Mesenteric fat pad (tissue), 1 donor: ENCODE measurements at regions not wholly inside any gene's neighbourhood (a gene's known extent, or its start where the extent isn't known, plus 50 kb on each side); places are given as distances from the start of the nearest gene placed in this dataset.

Source experiments
- DNase-seq: peaks from one replicate; pipeline ENCODE4 v3.0.0-alpha.2; 2020; ENCODE audit warnings: low spot score
- donor health status: DM: yes; HTN: yes; CAD: no.

DNA sequence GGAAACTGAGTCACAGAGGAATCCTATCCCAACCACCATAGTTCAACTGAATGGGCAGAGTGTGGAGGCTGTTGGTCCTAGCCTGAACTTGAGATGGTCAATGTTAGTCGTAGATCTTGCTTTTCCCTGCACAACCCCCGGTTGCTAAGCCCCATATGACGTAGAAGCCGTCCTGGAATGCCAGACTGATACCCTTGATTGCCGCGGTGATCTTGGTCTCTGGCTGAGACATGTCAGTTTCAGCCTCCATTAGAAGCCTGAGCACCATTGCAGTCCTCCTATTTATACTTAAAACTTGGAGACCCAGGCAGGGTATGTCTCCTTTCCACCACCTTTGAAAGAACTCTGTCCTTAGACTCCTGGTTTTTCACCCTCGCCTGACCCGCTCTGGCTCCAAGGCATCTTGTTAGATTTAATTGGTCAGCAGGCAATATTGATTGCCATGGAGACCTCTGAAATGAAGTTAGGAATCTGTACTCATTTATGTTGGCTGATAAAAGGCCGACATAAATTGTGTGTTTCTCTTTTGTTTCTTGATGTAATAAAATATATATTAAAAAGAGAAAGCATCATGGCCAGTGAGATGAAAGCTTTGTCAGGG lies 53.4 kb downstream of the RPLP1 start:
- DNase-seq, result no peak

DNA sequence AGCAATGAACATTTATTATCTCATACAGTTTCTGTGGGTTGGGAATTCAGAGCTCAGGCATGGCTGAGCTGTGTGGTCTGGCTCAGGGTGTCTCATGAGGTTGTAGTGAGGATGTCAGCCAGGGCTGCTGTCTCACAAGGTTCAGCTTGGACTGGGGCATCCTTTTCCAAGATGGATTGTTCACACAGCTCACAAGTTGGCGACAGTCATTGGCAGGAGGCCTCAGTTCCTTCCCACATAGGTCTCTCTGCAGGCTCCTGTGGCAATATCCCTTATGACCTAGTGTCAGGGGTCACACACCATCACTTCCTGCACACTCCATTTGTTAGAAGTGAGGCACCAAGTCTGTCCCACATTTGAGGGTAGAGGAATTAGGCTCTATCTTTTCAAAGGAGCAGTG lies 56.0 kb downstream of the RPLP1 start:
- no peak for DNase-seq

DNA sequence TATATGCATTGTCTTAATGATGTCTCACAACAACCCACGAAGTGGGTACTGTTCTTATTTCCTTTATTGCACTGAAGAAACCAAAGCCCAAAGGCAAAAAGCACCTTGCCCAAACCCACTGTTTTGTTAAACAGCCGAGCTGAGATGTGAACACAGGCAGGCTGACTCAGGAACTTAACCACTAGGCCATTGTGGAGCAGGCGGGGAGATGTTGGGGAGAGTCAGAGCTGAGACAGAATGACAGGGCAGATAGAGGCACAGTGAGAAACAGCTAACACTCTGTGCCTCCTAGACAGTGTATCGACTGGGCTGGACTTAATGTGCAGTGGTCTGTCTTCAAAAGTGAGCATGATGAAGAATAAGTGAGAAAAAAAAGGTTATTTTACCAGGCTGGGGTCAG lies 56.5 kb downstream of the RPLP1 start:
- no peak for DNase-seq

DNA sequence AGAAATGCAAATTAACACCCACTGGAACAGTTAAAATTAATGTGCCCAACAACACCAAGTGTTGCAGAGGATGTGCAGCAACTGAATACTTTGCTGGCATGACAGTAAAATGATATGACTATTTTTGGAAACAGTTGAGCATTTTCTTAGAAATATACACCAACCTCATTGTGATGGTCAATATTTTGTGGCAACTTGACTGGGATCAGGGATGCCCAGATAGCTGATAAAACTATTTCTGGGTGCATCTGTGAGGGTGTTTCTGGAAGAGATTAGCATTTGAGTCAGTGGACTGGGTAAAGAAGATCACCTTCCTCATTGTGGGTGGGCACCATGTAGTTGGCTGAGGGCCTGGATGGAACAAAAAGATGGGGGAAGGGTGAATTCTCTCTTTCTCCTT lies 57.9 kb downstream of the RPLP1 start:
- no peak for DNase-seq

DNA sequence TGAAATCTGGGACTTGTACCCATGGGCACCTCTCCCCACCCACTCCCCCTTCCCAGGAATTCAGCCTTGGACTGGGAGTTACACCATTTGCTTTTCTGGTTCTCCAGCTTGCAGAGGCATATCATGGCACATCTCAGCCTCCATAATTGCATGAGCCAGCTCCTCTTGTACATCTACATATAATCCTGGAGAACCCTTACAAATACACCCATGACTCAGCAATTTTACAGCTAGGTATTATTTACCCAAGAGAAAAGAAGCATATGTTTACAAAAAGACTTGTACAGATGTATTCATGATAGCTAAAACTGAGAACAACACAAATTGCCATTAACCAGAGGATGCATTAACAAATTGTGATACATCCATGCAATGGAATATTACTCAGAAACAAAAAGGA lies 58.4 kb downstream of the RPLP1 start:
- DNase-seq, result no peak

DNA sequence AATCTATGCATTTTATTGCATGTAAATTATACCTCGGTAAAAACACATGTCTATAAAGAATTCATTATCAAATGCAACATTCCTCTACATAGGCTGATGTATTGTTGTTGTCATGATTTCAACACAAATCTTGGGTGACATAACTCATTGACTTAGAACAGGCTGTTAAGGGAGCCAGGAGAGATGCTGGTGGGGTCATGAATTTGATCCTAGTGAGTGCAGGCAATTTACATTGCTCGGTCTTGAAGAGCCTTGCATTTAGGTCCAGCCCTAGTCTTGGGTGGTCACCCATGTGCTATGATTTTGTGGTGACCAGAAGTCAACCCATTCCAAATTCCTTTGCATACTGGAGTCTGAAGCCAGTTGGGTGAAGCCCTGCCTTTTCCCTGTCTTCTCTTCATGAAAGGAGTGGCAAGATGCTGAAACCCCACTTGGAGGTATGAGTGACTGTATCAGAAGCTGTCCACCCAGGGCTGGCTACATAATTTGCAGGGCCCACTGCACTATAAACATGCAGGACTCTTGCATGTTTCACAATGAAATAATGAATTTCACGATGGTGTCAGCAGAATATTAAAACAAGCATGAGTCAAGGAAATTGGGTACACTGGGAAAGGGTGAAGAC lies 59.2 kb downstream of the RPLP1 start:
- DNase-seq, result no peak

DNA sequence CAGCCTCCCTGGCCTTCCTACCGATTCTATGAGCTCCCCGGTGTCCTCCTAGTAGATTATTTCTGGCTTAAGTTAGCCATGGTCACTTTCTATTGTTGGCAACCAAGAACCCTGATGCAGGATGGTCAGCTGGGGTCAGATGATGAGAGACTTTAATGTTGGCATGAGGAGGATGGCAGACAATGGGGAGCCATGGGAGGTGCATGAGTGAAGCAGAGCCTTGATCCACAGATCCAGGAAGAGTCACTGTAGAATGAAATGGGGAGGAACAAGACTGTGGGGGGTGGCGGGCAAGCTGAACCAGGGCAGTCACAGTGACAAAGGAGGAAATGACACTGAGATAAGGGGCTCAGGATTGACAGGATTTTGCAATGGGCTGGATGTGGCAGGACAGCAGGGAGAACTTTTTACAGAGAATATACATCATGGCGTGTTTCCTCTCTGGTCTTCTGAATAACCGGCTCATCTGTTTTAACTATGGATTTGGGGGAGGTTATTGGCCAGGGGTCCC lies 60.9 kb downstream of the RPLP1 start:
- no peak for DNase-seq

DNA sequence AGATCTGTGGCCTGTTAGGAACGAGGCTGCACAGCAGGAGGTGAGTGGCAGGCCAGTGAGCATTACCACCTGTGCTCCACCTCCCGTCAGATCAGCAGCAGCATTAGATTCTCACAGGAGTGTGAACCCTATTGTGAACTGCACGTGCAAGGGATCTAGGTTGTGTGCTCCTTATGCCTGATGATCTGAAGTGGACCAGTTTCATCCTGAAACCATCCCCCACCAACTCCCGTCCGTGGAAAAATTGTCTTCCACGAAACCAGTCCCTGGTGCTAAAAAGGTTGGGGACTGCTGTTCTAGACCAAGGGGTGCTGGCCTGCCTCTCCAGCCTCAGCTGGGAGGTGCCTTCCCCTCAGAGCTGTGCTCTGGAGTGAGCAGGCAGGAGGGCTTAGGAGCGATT lies 61.4 kb downstream of the RPLP1 start:
- DNase-seq, result no peak

DNA sequence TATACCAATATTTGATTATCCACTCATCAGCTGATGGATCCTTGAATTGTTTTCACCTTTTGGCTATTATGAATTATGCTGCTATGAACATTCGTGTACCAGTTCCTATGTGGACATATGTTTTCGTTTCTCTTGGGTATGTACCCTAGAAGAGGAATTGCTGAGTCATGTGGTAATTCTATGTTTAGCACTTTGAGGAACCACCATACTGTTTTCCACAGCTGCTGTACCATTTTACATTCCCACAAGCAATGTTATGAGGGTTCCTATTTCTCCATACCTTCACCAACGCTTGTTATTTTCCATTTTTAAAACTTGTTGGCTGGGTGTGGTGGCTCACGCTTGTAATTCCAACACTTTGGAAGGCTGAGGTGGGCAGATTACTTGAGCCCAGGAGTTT lies 62.9 kb downstream of the RPLP1 start:
- DNase-seq, result no peak

DNA sequence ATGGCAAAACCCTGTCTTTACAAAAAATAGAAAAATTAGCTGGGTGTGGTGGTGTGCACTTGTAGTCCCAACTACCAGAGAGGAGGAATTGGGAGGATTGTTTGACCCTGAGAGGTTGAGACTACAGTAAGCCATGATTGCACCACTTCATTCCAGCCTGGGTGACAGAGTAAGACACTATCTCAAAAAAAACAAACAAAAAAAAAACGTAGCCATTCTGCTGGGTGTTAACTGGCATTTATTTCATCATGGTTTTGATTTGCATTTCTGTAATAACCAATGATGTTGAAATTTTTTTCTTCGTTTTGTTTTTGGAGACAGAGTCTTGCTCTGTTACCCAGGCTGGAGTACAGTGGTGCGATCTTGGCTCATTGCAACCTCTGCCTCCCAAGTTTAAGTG lies 63.3 kb downstream of the RPLP1 start:
- no peak for DNase-seq

DNA sequence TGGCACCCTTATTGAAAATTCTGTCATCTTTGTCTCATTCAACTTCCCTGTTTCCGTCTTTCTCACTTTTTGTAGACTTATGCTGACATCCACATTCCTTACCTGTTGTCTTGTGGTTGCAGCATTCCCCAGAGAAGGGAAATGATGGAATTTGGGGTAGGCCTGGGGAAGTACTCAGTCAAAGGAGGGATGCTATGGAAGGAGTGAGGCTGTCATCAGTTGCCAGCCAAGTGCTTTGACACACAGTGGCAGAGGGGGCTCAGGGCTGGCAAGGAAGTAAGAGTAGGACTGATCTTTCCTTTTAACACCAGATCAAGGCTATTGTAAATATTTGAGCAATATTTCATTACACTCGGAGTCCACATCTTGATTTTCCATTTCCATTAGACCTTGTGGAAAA lies 64.4 kb downstream of the RPLP1 start:
- DNase-seq, result no peak

DNA sequence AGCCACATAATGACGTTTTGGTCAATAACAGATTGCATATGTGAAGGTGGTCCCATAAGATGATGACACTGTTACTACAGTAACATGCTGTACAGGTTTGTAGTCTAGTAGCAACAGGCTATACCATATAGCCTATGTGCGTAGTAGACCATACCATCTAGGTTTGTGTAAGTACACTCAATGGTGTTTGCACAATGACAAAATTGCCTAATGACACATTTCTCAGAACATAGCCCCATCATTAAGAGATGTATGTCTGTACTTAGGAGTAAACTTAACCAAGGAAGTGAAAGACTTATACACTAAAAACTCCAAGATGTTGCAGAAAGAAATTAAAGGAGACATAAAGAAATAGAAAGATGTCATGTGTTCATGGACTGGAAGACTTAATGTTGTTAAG lies 66.2 kb downstream of the RPLP1 start:
- no peak for DNase-seq

DNA sequence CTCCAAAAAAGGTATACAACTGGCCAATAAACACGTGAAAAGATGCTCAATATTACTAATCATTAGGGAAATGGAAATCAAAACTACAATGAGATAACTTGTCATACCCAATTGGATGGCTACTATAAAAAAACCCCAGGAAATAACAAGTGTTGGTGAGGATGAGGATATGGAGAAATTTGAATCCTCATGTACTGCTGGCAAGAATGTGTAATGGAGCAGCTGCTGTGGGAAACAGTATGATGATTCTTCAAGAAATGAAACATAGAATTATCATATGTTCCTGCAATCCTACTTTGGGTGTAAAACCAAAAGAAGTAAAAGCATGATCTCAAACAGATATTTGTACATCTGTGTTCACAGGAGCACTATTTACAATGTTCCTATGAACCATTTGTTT lies 67.4 kb downstream of the RPLP1 start:
- no peak for DNase-seq

DNA sequence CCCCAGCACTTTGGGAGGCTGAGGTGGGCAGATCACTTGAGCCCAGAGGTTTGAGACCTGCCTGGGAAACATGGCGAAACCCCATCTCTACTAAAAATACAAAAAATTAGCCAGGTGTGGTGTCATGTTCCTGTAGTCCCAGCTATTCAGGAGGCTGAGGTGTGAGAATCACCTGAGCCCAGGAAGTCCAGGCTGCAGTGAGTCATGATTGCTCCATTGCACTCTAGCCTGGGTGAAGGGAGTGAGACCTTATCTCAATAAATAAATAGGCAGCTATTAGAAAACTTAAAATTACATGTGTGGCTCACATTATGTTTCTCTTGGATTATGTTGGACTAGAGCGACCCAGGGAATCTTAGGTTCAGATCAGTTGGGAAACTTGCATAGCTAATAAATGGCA lies 69.7 kb downstream of the RPLP1 start:
- no peak for DNase-seq

DNA sequence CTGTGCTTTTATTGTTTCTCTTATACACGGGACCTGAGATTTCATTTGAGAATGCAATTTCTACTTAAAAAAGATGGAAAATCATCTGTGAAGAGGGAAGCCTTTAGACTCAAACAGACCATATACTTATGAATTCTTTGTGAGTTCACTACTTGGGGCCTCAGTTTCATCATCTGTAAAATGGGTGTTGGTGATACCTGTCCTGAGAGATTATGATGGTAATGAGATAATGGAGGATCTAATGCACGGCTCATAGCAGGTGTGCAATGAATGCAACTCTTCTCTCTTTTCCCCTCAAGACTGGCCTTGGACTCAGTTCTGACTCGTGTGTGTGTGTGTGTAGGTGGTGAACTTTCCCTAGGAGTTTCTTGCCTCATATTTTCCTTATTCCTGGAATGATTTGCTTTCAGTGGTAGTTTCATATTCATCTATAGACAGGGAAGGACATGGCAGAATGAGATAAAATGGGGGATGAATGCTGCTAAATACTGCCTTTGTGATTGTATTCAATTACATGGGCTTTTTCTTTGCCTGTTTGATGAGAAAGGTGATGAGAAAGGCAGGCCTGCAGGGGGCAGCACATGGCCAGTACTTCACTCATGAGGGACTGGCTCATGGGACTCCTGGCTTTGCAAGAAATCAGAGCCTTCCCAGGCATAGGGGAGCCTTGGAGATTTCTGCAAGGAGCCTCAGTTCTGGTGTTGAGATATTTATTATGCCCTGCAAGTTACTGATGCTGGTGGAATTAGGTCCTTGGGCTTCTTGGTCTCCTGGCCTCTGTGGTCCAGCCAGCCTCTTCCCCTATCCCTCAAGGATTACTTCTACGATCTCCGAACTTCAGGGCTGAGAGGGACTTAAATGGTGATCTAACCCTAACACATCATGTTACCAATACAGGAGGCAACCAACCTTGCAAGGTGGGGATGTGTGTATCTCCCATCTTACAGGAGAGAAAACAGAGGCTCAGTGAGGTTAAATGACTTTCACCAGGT lies 70.7 kb downstream of the RPLP1 start:
- DNase-seq, result no peak

DNA sequence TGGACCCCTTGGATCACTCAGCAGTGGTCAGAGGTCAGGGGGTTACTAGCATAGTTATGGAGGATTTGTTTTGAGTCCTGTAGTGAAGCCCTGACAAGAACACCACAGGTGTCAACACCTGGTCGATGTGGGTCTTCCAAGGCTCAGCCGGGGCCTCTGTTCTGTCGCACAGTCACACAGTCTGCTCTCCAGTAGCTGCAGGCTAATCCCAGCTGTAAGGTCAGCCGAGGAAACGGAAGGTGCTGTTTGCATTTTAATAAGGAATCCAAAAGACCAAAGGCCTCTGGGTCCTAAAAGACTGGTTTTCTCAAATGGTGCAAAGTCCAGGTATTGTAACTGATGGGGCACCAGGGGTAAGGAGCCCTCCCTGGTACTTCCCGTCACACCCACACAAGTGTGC lies 71.7 kb downstream of the RPLP1 start:
- no peak for DNase-seq

DNA sequence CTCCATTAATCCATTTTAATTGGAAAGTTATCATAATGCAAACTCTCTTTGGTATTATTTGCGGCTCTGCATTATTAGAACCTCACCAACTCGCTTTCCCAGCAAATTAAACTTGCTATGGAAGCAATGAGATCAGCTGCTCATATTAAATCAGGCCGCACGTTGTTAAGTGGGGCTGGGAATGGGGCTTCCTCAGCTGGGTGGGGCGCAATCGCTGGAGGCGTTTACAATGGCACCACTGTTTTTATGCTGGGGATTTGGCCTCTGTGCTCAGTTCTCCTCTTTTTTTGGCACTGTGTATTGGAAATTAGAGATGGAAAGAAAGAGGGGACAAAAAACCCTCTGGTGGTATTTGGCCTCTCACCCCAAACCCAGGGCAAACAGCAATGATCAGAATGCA lies 72.2 kb downstream of the RPLP1 start:
- no peak for DNase-seq

DNA sequence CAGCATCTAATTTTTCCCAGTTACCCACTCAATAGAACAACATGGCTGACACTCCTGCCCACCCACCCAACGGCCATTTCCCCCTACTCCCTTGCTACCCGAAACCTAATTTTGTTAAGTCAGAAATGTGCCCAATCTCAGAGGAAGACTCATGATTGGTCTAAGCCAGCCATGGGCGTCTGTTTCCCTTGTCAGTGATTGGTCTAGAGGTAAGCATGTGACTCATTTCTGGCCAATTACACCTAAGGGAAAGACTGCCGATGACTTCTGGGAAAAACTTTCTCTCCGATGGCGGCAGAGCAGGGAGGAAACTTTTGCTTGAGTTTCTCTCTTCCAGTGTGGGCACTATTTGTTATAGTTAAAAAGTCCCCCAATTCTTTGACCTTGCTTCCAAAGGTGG lies 72.9 kb downstream of the RPLP1 start:
- DNase-seq, result no peak

DNA sequence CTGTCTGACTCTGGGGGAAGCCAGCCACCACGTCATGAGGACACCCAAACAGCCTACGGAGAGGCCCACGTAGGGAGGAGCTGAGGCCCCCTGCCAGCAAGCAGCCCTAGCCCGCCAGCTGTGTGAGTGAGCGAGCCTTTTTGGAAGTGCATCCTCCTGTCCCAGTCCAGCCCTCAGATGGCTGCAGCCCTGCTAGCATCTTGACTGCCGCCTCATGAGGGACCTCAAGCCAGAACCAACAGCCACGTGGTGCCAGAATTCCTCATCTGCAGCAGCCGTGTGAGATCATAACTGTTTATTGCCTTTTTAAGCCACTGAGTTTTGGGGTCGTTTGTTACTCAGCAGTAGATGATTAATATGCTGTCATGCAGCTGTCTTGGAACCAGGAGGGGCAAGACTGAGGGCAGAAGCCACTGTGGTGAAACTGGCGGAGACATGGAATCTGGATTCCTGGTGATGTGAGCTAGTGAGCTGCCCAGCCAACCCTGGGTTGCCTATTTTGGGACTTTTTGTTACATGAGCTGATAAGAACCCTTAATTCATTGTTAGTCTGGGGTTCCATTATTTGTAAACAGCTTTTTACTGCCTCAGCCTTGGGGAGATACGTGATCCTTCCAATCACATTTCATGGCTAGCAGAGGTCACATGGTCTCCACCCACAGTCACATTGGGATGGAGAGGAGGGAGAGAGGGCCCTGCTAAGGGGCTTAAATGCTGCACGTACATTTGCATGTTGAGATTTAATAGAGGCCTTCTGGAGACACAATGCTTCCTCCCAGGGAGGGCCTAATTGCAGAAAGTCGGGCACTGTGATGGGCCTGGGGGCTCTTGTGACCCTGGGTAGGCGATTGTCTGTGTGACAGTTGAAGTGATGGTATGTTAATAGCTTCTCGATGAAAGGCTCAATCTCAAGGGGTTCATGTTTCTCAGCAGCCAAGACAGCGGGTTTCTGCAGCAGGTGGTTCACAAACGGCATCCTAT lies 73.8 kb downstream of the RPLP1 start:
- DNase-seq, result no peak

DNA sequence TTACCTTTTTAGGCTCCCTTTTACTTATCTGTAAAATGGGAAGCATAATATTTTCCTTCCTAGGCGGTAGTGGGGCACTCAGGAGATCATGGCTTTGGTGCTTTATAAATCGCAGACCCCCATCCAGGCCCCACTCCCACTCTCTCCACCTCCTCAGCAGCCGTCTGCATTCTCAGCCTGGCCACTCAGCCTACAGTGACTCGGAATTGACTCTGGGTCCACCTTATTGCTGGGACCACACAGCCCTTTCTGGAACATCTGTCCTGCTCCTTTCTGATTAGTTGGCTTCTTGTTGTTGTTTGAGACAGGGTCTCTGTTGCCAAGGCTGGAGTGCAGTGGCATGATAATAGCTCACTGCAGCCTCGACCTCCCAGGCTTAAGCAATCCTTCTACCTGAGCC lies 76.5 kb downstream of the RPLP1 start:
- no peak for DNase-seq
